ENCODE measurements at regions not wholly inside any gene's neighbourhood (a gene's known extent, or its start where the extent isn't known, plus 50 kb on each side); places are given as distances from the start of the nearest gene placed in this dataset.

- TF ChIP-seq CTCF (conservative IDR thresholded peaks at IDR 0.05), result no peak
- TF ChIP-seq EZH2 (IDR thresholded peaks at IDR 0.05; ENCODE audit: low read depth), result no peak
Observed at GRCh38 chr10:10814069-10814468, 203.6 kb upstream of the CELF2 start.
